Trophoblast cell (in vitro differentiated cells and primary cell): ENCODE measurements at regions not wholly inside any gene's neighbourhood (a gene's known extent, or its start where the extent isn't known, plus 50 kb on each side); places are given as distances from the start of the nearest gene placed in this dataset.
A peak's percentile ranks its signal among the peaks of the same experiment; 100 is the strongest.

Experiments
- DNase-seq, 2 donors: peaks; one replicate each; pipeline ENCODE4 v3.0.0-alpha.2; 2016
- H2AFZ ChIP-seq: 2 replicates; pipeline ENCODE4 v1.6.1; 2013; ENCODE audit warnings: low read length, moderate library complexity, mild to moderate bottlenecking; ENCODE audit not compliant: insufficient read depth, poor library complexity
- H2AK5ac ChIP-seq: 2 replicates; pipeline ENCODE4 v1.6.1; 2013; ENCODE audit warnings: mild to moderate bottlenecking, low read length
- H2BK120ac ChIP-seq: 2 replicates; pipeline ENCODE4 v1.6.1; 2013; ENCODE audit warnings: low read length, mild to moderate bottlenecking, moderate library complexity; ENCODE audit not compliant: insufficient read depth, poor library complexity
- H2BK12ac ChIP-seq: 2 replicates; pipeline ENCODE4 v1.6.1; 2013; ENCODE audit warnings: mild to moderate bottlenecking, low read length, moderate library complexity
- H2BK5ac ChIP-seq: 2 replicates; pipeline ENCODE4 v1.6.1; 2013; ENCODE audit warnings: low read length, low read depth, moderate library complexity, mild to moderate bottlenecking; ENCODE audit not compliant: poor library complexity
- H3K14ac ChIP-seq: 2 replicates; pipeline ENCODE4 v1.6.1; 2013; ENCODE audit warnings: mild to moderate bottlenecking, low read length
- H3K18ac ChIP-seq: 2 replicates; pipeline ENCODE4 v1.6.1; 2013; ENCODE audit warnings: mild to moderate bottlenecking, low read length
- H3K23ac ChIP-seq: 2 replicates; pipeline ENCODE4 v1.6.1; 2013; ENCODE audit warnings: low read length
- H3K27ac ChIP-seq: 2 replicates; pipeline ENCODE4 v1.5.1; 2013; ENCODE audit warnings: low read depth, mild to moderate bottlenecking, inconsistent platforms, low read length, moderate library complexity
- H3K27me3 ChIP-seq: 2 replicates; pipeline ENCODE4 v1.6.1; 2013; ENCODE audit warnings: inconsistent platforms, mild to moderate bottlenecking, low read length, moderate library complexity; ENCODE audit not compliant: insufficient read depth
- H3K36me3 ChIP-seq, 2 experiments: 1 replicate in 1 of 2; 2 replicates in 1 of 2; pipeline ENCODE4 v1.6.1; 2013; ENCODE audit warnings: low read length in 2 of 2, mild to moderate bottlenecking in 2 of 2, moderate library complexity in 1 of 2; ENCODE audit not compliant: insufficient read depth in 2 of 2, control insufficient read depth in 1 of 2
- H3K4ac ChIP-seq: 2 replicates; pipeline ENCODE4 v1.6.1; 2013; ENCODE audit warnings: low read depth, mild to moderate bottlenecking, low read length, moderate library complexity
- H3K4me1 ChIP-seq, 2 experiments: 1 replicate in 1 of 2; 2 replicates in 1 of 2; pipeline ENCODE4 v1.6.1; 2013; ENCODE audit warnings: low read length in 2 of 2, mild to moderate bottlenecking in 2 of 2, moderate library complexity in 1 of 2; ENCODE audit not compliant: insufficient read depth in 2 of 2, control insufficient read depth in 1 of 2
- H3K4me2 ChIP-seq: 2 replicates; pipeline ENCODE4 v1.6.1; 2013; ENCODE audit warnings: inconsistent platforms, mild to moderate bottlenecking, low read length, moderate library complexity
- H3K4me3 ChIP-seq: 2 replicates; pipeline ENCODE4 v1.5.1; 2013; ENCODE audit warnings: mild to moderate bottlenecking, low read depth, low read length, inconsistent platforms
- H3K79me1 ChIP-seq: one replicate; pipeline ENCODE4 v1.6.1; 2013; ENCODE audit warnings: low read length
- H3K79me2 ChIP-seq: 2 replicates; pipeline ENCODE4 v1.6.1; 2013; ENCODE audit warnings: low read length, mild to moderate bottlenecking; ENCODE audit not compliant: control insufficient read depth, insufficient read depth, poor library complexity
- H3K9ac ChIP-seq: 2 replicates; pipeline ENCODE4 v1.6.1; 2013; ENCODE audit warnings: mild to moderate bottlenecking, low read length
- H3K9me3 ChIP-seq: 2 replicates; pipeline ENCODE4 v1.6.1; 2013; ENCODE audit warnings: low read depth, mild to moderate bottlenecking, control low read depth, inconsistent platforms, low read length; ENCODE audit not compliant: insufficient read depth
- H4K12ac ChIP-seq: 2 replicates; pipeline ENCODE4 v1.6.1; 2013; ENCODE audit warnings: low read depth, mild to moderate bottlenecking, low read length, moderate library complexity
- H4K8ac ChIP-seq: 2 replicates; pipeline ENCODE4 v1.6.1; 2013; ENCODE audit warnings: low read depth, mild to moderate bottlenecking, low read length, moderate library complexity
- H4K91ac ChIP-seq: one replicate; pipeline ENCODE4 v1.6.1; 2013; ENCODE audit warnings: low read depth, mild to moderate bottlenecking, low read length, moderate library complexity
- WGBS: extraction: QIAGEN DNeasy Blood & Tissue Kit; methylation state at CpG from one replicate; pipeline ENCODE4 v1.1.7; 2013; ENCODE audit warnings: missing lambda C conversion rate; ENCODE audit not compliant: insufficient read length, insufficient coverage; ENCODE audit errors: extremely low coverage; 5-methylcytosine and 5-hydroxymethylcytosine counted together

DNA sequence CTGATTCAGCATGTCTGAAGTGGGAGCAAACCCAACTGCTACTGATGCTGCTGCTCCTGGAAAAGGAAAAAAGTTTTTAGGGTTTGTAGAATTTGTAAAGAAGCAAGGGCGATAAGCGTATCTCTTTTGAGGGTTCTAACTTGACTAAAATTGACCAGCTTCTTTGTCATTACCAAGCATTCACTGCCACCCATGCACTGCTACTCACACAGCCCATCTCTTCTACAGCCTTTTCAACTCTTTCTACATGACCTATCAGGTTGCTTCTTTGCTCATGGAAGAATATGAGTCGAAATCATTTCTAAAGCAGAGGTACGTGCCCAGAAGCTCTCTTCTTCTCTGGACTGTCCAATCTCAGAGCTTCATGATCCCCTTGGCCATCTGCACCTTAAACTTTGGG lies 570.9 kb downstream of the EPHA7 start:
- H3K18ac ChIP-seq, result no peak overlapping the region
- H3K4me1 ChIP-seq, result peaks cover 0 to 6% of the 10 kb centered on the region in 2 experiments
- no peaks in the 10 kb centered on the region for H3K9me3 ChIP-seq
- whole genome bisulfite sequencing, result no CpG with 5 or more reads among the region's 4 CpGs
- H3K27me3 ChIP-seq, result no peaks in the 10 kb centered on the region
- H3K4me2 ChIP-seq, result no peak overlapping the region
- H2AFZ ChIP-seq, result no peak overlapping the region
- DNase-seq, result no peak
- no peak overlapping the region for H3K4me3 ChIP-seq
- no peak overlapping the region for H4K91ac ChIP-seq
- no peak overlapping the region for H3K23ac ChIP-seq
- no peaks in the 10 kb centered on the region for H3K79me1 ChIP-seq
- H4K12ac ChIP-seq, result no peak overlapping the region
- H3K36me3 ChIP-seq, result no peaks in the 10 kb centered on the region
- no peak overlapping the region for H3K4ac ChIP-seq
- H3K9ac ChIP-seq, result no peak overlapping the region
- H2BK12ac ChIP-seq, result no peak overlapping the region
- H4K8ac ChIP-seq, result no peak overlapping the region
- H2AK5ac ChIP-seq, result no peak overlapping the region
- no peak overlapping the region for H3K14ac ChIP-seq
- no peak overlapping the region for H3K27ac ChIP-seq
- H2BK120ac ChIP-seq, result no peak overlapping the region
- H3K79me2 ChIP-seq, result no peaks in the 10 kb centered on the region
- H2BK5ac ChIP-seq, result no peak overlapping the region

DNA sequence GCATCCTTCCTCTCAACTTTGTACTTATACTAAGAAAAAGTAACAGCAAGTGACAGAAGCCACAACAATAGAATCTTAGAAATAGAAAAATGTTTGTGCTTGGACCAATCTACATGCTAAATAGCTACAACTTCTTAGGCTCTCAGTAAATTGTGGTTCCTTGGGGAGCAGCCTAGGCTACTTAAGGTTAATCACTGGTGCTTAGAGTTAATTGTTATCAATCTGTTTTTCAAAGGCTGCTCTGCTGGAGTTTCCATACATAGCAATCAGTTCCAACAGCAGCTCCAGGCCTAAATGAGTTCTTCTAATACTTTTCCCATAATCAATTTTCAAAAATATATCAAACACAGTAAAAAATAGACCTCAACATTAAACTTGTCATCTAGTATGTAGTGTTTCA lies 571.4 kb downstream of the EPHA7 start:
- Histone ChIP-seq H3K14ac (no peak overlapping the region), H2BK12ac (no peak overlapping the region), H3K4ac (no peak overlapping the region), H3K36me3 (no peaks in the 10 kb centered on the region), H3K9me3 (no peaks in the 10 kb centered on the region), H3K9ac (no peak overlapping the region), H2AFZ (no peak overlapping the region), H3K27me3 (no peaks in the 10 kb centered on the region), H2AK5ac (no peak overlapping the region), H3K23ac (no peak overlapping the region), H3K79me2 (no peaks in the 10 kb centered on the region), H2BK120ac (no peak overlapping the region), H4K12ac (no peak overlapping the region), H3K27ac (no peak overlapping the region), H3K18ac (no peak overlapping the region), H2BK5ac (no peak overlapping the region), H3K4me2 (no peak overlapping the region), H4K8ac (no peak overlapping the region), H3K4me1 (peaks cover 0 to 6% of the 10 kb centered on the region in 2 experiments), H3K79me1 (no peaks in the 10 kb centered on the region), H3K4me3 (no peak overlapping the region), H4K91ac (no peak overlapping the region)
- DNase-seq, result no peak

DNA sequence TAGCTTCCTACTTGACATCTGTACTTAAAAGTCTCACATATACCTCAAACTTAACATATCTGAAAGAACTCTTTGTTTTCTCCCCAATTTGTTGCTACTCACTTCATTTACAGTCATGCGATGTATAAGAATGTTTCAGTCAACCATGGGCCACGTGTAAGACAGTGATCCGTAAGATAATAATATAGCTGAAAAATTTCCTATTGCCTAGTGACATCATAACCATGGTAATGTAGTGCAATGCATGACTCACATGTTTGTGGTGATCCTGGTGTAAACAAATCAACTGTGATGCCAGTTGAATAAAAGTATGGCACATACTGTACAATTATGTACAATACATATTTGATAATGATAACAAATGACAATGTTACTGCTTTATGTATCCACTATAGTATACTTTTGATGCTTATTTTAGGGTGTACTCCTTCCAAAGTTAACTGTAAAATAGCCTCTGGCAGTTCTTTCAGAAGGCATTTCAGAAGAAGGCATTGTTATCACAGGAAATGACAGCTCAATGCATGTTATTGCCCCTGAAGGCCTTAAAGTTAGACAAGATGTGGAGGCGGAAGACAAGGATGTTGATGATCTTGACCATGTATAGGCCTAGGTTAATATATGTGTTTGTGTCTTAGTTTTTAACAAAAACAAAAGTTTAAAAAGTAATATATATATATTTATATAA lies 579.0 kb downstream of the EPHA7 start:
- Histone ChIP-seq H3K79me2 (no peaks in the 10 kb centered on the region), H4K91ac (no peak overlapping the region), H3K4me1 (no peaks in the 10 kb centered on the region), H3K14ac (no peak overlapping the region), H3K18ac (no peak overlapping the region), H3K36me3 (no peaks in the 10 kb centered on the region), H3K79me1 (no peaks in the 10 kb centered on the region), H3K4me3 (no peak overlapping the region), H3K4ac (no peak overlapping the region), H2BK12ac (no peak overlapping the region), H3K23ac (no peak overlapping the region), H3K27me3 (no peaks in the 10 kb centered on the region), H3K9me3 (no peaks in the 10 kb centered on the region), H2AK5ac (no peak overlapping the region), H2AFZ (no peak overlapping the region), H4K12ac (no peak overlapping the region), H4K8ac (no peak overlapping the region), H3K9ac (no peak overlapping the region), H3K4me2 (no peak overlapping the region), H2BK5ac (no peak overlapping the region), H2BK120ac (no peak overlapping the region), H3K27ac (no peak overlapping the region)
- peak in 1 of 2 donors; percentile 6 for DNase-seq
- no CpG with 5 or more reads among the region's 4 CpGs for WGBS

DNA sequence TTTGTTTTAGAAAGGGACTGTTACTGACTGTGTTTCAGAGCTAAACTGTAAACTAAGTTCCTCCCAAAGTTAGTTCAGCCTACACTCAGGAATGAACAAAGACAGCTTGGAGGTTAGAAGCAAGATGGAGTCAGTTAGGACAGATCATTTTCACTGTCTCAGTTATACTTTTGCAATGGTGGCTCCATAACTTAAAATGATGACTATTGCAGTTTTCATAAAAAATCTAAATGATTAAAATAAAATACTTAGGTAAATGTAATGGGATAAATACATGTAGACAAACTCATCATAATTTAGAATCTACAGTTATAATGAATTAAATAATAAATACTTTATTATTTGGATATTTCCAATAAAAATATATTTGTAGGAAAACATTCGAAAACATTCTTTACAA lies 590.6 kb downstream of the EPHA7 start:
- H3K27ac ChIP-seq, result no peak overlapping the region
- DNase-seq, result no peak
- no peak overlapping the region for H2BK5ac ChIP-seq
- no peak overlapping the region for H3K14ac ChIP-seq
- H3K4ac ChIP-seq, result no peak overlapping the region
- no peaks in the 10 kb centered on the region for H3K79me1 ChIP-seq
- H3K4me1 ChIP-seq, result no peaks in the 10 kb centered on the region
- no peak overlapping the region for H3K9ac ChIP-seq
- no peak overlapping the region for H2BK120ac ChIP-seq
- no peaks in the 10 kb centered on the region for H3K36me3 ChIP-seq
- no peak overlapping the region for H4K8ac ChIP-seq
- no peak overlapping the region for H3K4me3 ChIP-seq
- H2AFZ ChIP-seq, result no peak overlapping the region
- WGBS, result no CpG with 5 or more reads among the region's 1 CpG
- H2AK5ac ChIP-seq, result no peak overlapping the region
- H3K18ac ChIP-seq, result no peak overlapping the region
- H2BK12ac ChIP-seq, result no peak overlapping the region
- H4K12ac ChIP-seq, result no peak overlapping the region
- H3K9me3 ChIP-seq, result no peaks in the 10 kb centered on the region
- H3K27me3 ChIP-seq, result no peaks in the 10 kb centered on the region
- H3K4me2 ChIP-seq, result no peak overlapping the region
- no peak overlapping the region for H3K23ac ChIP-seq
- no peaks in the 10 kb centered on the region for H3K79me2 ChIP-seq
- no peak overlapping the region for H4K91ac ChIP-seq
